ENCODE measurements at regions not wholly inside any gene's neighbourhood (a gene's known extent, or its start where the extent isn't known, plus 50 kb on each side); places are given as distances from the start of the nearest gene placed in this dataset.

DNA sequence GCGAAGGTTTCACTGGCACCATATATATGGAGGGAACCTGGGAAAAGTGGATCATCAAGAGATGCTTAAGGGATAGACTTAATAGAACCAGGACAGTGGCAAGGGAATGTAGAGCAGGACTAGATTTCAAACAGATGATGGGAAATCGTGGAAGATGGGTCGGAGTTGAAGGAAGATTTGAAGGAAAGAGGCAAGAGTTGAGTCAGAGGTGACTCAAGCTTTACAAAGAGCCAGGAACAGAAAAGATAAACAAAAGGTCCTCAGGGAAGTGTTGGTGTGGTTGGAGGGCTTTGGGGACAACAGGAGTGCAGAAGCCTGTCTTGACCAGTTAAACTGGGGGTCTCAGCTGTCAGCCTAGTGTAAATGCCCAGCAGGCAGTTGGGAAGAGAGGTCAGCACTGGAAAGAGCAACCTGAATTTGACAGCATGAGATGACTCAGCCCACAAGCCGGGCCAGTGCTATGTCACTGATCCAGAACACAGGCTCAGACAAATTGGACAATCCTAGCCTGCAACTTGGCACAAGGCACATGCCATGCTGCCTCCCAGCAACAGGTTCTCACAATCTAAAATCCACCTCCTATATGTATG, 230.5 kb downstream of the IDS start:
- DNase-seq (ENCODE audit: low read depth): no peak

DNA sequence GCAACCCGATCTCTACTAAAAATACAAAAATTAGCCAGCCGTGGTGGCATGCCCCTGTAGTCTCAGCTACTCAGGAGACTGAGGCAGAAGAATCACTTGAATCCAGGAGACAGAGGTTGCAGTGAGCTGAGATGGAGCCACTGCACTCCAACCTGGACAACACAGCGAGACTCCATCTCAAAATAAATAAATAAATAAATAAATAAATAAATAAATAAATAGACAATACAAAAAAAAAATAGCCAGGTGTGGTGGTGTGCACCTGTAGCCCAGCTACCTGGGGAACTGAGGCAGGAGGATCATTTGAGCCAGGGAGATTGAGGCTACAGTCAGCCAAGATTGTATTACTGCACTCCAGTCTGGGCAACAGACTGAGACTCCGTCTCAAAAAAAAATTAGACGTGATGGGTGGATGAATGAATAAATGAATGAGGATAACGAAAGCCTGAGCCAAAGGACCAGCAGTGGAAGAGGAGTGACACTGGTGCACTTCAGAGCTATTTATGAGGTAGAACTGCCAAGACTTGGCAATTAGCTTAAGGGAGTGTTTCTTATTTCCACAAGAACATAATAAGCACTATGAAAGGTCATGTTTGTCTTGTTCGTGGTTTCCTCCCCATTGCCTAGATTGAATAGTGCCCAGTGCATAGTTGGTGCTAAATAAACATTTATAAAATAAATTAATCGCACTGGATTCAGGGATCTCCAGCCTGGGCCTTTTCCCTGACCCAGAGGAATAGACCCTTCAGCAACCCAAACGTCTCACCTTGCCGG, 232.2 kb downstream of the IDS start:
- DNase-seq (ENCODE audit: low read depth): no peak

DNA sequence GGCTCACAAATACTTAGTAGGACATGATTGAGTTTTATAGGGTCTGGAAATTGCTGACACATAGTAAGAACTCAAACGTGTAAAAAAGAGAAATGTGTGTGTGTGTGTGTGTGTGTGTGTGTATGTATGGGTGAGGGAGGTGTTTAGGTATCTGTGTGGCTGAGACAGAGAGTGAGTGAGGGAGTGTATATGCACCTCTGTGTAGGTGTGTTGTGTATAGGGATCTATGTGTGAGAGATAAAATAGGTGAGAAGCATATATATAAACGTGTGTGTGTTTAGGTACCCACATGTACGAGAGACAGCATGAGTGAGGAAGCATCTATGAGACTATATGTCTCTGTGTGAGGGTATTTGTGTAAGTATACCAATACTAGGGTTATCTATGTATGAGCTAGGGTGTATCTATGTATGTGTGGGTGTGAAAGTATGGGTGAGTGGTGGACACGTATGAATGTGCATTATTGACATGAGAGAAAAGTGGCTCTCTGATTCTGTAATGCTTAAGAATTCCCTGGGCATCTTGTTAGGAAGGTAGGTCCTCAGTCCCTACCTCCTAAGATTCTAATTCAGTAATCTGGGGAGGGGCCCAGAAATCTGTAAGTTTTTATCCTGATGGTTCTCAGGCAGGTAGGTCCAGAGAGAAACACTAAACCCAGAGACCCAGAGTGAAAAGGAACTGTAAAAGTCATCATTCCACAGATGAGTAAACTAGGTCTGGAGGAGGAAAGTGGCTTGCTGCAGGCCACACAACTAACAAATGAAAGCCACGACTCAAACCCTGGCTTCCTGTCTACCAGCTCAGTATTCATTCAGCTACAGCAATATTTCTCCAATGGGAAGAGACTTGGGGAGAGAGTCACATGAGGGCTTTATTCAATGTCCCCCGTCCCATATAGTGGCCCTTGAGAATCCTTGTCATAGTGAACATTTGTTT, 237.0 kb downstream of the IDS start:
- DNase-seq (ENCODE audit: low read depth): no peak

DNA sequence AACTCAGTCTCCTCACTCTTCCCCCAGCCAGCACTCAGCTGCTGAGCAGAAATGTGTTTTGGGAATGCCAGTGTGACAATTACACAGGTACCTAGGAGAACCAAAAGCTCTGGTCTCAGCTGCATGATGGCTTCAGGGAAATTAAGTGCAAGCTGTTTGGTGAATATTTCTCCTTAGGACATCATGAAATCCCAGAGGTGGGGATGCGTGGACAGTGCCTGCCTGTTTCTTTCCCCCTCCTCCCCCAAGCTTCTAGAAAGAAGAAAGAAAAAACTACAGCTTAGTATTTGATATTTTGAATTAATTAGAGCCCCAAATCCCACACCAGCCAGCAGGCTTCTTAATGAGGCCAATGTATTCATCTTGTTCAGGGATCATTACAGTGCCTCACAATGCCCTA, 243.0 kb downstream of the IDS start:
- no peak for DNase-seq (ENCODE audit: low read depth)

DNA sequence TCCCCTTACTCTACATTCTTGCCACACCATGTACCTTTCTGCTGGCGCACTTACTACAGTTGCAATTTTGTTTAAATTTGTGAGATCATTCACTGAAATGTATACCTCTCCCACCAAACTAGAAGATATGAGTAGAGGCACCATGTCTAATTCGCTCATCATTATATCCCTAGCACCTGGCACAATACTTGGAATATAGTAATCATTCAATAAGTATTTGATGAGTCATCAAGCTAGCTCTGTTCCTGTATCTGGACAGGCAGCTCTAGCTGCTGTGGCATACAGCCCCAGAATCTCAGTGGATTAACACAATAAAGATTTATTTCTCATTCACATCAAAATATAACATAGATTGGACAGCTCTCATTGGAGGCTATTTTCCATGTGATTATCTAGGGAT, 245.9 kb downstream of the IDS start:
- no peak for DNase-seq (ENCODE audit: low read depth)

DNA sequence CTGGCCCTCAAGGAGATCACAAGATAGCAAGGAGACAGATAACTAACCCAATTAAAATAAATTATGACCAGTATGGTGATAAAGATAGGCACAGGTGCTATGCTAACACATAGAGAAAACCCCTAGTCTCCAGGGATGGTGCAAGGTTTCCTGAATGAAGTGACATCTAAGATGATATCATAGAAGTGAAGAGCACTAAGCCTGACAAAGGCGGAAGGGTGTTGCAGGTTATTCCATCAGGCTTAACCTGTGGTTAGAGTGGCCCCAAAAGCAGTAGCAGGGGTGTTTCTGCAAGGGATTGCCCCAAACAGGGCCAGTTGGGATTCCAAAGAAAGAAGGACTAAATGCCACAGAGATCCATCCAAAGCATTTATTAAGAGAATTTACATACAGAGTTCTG, 249.2 kb downstream of the IDS start:
- DNase-seq (ENCODE audit: low read depth): no peak

DNA sequence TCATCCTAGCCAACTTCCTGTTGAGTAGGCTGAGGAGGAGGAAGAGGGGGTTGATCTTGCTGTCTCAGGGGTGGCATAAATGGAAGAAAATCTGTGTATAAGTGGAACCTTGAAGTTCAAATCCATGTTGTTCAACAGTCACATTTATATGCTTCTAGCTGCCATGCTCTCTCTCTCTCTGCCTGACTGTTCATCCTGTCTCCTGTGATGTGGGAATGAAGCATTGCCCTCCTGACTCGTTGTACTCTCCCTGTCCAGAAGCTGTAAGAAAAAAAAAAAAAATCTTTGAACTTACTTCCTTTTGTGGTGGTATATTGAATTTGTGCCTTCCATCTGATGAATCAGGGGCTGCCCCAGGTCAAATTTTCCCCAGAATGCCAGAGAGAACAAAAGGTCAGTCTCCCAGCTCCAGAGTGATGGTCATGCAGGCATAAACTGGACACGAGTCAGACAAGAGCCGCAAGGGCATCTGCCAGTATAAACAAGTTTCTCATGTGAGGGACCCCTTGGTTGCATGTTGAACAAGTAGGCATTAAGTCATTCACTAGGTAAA, 257.0 kb downstream of the IDS start:
- no peak for DNase-seq (ENCODE audit: low read depth)

DNA sequence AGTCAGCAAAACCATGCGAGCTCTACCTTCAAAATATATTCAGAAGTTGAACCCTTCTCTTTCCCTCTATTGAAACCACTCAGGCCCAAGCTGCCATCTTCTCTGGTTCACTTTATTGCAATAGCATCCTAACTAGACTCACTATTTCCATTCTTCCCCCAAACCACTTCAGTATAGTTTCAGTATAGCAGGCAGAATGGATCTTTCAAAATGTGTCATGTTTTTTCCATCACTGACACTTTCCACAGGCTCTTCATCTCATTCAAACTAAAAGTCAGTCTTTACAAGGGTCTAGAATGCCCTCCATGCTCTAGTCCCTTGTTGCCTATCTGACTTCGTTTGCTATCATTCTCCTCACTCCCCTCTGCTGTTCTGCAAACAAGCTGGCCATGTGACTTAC, 274.4 kb downstream of the IDS start:
- DNase-seq (ENCODE audit: low read depth): no peak

DNA sequence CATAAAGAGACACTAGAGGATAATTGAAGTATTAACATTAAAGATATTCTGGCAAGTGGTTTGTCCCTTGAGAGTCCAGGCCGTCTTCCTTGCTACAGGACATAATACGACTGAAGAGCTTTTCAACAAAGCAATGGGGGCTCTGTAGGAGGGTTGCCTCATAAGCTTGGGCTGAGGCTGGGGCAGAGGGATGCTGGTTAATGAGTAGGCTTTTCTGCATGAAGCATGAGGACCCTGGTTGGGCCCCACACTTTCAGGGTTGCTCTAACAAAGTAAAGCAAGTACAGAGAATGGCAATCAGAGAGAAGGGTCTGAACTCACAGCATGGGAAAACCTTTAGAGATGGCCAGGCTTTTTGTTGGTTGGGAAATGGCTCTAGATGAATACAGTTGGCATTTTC, 281.3 kb downstream of the IDS start:
- DNase-seq (ENCODE audit: low read depth): no peak

DNA sequence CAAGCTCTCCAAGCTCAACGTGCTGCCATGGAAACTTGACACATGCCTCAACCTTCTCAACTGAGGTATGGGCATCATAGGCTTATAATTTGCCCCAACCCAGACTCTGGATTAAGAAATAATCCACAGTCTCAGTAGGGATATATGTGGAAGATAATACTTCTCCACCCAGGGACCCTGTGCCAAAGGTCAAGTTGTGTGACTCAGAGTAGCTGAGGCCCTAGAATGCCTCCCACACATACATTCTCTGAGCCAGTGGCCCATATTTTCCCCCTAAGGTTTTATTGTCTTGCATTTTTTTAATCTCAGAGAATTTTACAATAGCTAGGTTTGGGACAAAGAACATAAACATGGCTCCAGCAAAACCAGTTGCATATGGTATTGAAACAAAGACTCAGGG, 283.1 kb downstream of the IDS start:
- no peak for DNase-seq (ENCODE audit: low read depth)

DNA sequence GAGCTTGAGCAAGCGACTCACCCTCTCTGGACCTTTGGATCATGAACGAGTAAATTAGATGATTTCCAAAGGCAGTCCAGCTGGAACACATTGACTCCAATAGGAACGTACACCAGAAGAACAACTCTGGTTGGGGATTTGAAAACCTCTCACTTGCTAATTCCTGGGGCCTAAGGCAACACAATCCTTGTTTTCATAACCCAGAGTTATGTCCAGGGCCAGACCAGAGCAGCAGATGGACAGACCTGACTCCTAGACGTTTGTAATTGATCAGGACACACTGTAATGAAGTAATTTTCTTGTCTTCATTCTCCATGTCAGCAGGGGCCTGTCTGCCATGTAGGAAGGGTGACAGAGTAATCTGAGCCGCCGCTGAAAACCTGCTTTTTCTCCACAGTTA, 283.9 kb downstream of the IDS start:
- no peak for DNase-seq (ENCODE audit: low read depth)

DNA sequence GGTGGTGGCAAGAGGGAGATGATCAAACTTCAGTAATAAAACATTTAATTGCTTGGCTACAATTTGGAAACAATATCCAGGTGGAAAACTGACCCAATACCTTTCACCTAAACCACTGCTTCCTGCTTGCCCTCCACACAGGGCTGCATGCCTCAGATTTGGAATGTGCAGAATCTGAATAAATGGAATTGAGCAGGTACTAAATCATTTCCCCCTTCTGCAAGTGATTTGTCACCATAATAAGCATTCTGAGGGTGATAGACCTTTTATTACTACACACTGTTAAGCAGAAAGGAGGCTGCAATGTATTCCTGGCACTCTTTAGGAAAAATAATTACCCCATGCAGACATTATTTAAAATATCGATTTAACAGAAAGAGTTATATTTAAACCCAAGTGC, 291.8 kb downstream of the IDS start:
- DNase-seq (ENCODE audit: low read depth): no peak

DNA sequence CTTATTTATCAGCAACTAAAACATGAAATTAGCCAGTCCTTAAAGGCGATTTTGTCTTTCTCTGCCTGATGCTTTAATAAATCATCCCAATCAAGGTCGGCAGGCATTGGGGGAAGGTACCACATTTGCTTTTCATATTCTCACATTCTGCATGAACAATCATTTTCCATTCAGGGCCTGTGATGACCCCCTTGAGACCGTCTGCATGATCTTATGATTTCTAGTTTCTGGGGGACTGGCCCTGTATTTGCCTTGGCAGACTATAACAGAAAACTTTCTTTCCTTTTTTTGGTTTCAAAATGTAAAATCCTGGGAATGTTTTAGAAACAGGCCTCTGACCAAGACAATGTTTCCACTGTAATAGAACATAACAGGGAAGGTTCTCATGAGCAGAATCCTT, 296.8 kb downstream of the IDS start:
- DNase-seq (ENCODE audit: low read depth): no peak

DNA sequence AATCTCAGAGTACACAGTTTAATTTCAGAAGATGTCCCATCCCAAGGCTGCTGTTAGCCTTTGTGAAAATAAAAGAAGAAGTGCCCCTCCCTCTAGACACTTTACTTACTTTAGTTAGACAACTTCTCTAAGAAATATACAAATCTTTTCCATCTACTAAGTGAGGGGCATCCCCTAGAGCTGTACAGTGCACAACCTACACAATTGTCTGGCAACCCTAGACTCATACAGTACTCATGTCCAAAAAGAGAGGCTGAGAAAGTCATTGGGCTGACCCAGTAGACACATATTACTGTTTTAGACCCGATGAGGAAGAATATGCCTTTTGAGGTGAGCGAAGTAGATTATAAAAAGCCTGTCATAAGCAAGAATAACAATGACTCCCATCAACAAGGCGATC, 297.6 kb downstream of the IDS start:
- no peak for DNase-seq (ENCODE audit: low read depth)

DNA sequence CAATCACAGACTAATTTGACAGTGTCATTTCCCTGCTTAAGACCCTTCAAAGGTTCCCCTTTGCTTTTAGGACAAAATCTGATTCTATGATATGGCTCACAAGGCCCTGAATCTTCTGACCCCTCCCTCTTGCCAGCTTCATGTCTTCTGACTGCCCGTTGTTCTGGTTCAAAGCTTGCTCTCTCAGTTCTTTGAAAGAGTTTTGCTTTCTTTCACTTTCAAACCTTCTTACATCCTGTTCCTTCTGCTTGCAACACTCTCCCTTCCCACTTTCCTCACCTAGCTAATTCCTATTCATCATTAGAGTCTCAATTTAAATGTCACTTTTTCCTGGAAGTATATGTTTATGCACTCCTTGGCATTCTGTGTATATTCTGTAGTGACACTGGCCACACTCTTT, 299.2 kb downstream of the IDS start:
- no peak for DNase-seq (ENCODE audit: low read depth)

DNA sequence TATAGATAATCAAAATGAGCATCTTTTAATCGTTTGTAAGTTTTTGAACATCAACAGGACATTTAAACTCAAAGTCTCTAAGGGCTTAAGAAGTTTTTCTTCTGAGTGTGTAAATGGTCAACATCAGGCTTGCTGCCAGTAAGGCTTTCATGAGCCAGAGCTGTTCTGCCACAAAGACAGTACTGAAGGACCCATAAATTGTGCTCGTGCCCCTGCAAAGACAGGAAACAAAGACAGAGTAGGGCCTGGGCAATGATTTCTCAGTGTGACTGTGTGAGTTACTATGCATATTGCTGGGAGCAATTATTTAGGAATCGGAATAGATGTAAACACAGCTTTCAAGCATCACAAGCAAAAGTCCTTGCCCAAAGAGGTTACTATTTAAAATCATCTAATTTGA, 300.0 kb downstream of the IDS start:
- no peak for DNase-seq (ENCODE audit: low read depth)

DNA sequence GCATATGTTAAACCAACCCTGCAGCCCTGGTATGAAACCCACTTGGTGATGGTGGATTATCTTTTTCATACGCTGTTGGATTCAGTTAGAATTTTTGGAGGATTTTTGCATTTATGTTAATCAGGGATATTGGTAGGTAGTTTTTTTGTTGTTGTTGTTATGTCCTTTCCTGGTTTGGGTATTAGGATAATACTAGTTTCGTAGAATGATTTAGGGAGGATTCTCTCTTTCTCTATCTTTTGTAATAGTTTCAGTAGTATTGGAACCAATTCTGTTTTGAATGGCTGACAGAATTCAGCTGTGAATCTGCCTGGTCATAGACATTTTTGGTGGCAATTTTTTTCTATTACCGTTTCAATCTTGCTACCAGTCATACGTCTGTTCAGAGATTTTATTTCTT, 305.4 kb downstream of the IDS start:
- no peak for DNase-seq (ENCODE audit: low read depth)

DNA sequence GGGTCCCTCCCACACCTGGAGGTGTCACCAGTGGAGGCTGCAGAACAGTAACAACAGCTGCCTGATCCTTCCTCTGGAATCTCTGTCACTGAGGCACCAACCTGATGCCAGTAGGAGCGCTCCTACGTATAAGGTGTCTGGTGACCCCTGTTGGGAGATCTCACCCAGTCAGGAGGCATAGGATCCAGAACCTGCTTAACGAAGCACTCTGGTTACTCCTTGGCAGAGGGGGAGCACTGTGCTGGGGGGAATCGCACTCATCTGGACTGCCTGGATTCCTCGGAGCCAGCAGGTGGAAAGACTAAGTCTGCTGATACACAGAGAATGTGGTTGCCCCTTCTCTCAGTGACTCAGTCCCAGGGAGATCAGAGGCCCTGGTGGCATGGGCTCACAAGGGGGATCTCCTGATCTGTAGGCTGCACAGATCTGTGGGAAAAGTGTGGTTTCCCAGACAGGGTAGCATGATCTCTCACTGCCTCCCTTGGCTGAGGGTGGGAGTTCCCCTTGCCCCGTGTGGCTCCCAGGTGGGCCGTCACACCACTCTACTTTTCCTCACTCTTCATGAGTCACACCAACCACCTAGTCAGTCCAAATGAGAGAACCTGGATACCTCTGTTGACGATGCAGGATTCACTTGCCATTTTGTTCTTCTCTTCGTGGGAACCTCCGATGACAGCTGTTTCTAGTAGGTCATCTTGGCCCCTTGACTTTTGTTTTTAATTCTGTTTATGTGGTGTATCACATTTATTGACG, 305.9 kb downstream of the IDS start:
- no peak for DNase-seq (ENCODE audit: low read depth)

DNA sequence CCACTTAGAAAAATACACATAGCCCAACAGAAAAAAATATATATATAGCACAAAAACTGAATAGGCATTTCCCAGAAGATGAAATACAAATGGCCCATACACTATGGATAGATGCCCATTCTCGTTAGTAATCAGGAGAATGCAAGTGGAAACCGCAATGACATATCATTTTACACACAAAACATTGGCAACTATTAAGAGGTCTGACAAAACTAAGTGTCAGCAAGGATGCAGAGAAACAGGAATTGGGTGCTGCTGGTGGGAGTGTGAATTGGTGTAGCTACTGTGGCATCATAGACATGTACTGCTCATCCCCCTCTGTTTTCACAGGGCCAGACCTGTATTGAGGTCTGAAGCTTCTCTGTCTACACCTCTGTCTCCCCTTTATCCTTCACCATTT, 320.0 kb downstream of the IDS start:
- DNase-seq (ENCODE audit: low read depth): no peak

DNA sequence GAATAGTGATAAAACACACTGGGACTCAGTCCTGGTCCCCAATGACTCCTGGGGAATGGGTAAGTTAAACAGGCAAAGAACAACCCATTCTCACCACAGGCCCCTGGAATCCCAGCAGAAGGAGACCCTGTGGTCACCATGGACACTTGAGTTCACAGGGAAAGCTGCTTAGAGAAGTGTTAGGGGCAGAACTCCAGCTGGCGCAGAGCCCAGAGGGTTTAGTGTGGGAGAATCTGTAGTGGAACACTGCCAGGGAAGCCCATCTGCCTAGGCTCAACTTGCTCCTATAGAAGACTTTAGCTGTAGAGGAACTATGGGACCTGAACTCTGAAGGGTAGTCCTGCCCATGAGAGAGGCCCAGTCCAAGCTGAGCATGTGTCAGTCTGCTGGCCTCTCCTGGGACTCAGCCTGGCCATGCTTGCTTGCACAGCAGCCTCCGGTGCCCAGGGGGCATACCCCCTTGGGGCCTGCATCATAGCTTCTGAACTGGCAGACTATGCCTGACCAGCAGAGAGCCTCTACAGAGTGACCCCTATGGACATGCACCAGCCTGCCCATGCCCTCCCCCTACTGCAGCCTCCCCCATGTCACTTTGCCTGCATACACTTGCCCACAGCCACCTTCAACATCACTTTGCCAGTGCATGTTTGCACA, 343.5 kb downstream of the IDS start:
- no peak for DNase-seq (ENCODE audit: low read depth)

DNA sequence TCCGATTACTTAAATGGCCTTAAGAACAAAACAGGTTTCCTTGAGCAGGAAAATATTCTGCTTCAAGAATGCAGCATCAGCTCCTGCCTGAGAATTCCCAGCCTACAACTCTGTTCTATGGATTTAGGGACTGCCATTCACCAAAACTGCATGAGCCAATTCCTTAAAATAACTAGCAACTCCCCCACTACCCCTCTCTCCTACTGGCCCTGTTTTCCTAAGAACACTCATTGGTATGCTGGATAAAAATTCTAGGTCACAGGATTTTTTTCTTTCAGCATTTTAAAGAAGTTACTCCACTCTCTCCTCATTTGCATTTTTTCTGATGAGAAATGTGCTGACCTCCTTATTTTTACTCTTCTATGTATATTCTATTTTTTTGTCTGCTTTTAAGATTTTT, 347.1 kb downstream of the IDS start:
- no peak for DNase-seq (ENCODE audit: low read depth)

DNA sequence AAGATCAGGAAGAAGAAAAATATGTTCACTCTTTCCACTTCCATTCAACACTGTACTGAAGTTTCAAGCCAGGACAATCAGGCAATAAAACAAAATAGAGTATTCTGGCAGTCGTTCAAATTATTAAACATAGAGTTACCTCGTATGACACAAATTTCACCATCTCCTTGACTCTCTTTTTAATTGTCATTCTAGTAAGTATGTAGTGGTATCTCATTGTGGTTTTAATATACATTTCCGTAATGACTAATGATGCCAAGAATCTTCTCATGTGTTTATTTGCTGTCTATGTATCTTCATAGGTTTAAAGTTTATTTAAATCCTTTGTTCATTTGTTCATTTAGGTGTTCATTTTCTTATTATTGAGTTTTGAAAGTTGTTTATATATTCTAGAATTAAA, 352.2 kb downstream of the IDS start:
- no peak for DNase-seq (ENCODE audit: low read depth)

Data from GM04503 (cell line).